Activated CD8-positive, alpha-beta memory T cell treated with anti-CD3 and anti-CD28 coated beads for 36 hours (primary cell): ENCODE measurements at regions not wholly inside any gene's neighbourhood (a gene's known extent, or its start where the extent isn't known, plus 50 kb on each side); places are given as distances from the start of the nearest gene placed in this dataset.

ENCODE experiments used
- CTCF ChIA-PET: fragments of 350-600 bp; sonication (Branson Sonifier 250); formaldehyde crosslinking; loops from one replicate; lab custom pipeline; 2021; ENCODE audit warnings: antibody characterized with exemption; lab: Charles Lee
- POLR2A ChIA-PET: fragments of 350-600 bp; sonication (Branson Sonifier 250); formaldehyde crosslinking; loops from one replicate; lab custom pipeline; 2021; ENCODE audit warnings: antibody characterized with exemption; lab: Charles Lee

DNA sequence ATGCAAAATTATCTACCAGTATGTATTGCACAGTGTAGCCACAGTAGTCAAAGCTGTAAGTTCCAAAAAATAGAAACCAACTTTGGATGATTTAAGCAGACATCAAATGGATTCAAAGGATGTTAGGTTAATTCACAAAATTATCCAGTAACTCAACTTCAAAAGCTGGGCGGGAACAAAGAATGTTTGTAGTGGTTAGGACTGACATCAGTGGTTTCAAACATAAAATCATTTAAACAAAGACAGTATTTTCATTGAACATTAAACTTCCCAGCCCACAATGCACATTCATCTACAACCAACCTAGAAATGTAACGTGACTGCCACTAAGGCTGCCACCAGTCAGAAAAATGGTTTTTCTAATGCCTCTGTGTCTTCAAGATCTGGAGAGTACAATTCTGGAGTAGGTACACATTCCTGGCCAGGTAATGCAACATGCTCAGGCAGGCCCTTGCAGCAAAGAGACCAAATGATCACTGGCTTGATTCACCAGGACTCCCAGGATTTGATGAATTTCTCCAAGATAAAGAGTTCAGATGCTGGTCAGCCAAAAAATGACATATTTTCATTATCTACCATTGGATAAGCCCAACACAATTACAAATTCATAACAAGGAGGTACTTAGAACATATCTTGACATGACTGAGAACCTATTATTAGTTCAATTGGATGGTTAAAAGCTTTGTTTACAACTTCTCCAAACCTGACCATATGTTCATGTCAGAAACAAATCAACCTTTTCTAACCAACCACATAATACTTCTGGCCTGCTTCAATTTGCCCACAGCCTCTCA, 189.8 kb upstream of the CNTN4 start:
- CTCF ChIA-PET = no interaction called here
- POLR2A ChIA-PET = no interaction called here

DNA sequence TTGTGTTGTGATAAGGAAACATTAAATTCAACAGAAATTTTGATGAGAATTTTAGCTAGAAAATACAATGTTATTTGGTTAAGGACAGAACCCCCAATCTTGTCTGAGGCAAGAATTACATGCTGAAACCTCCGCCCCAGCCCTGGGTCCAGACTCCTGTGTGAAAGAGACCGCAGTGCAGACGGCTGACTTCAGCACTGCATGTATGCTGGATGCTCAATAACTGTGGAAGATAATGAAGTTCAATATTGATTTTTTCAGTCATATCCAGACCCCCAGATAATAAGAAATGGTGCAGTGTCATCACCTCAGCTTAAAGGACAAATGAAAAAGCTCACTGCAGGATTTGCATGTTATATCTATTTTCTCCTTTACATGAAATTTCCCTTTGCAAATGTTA, 188.3 kb upstream of the CNTN4 start:
- ChIA-PET CTCF (no interaction called here), POLR2A (no interaction called here)

DNA sequence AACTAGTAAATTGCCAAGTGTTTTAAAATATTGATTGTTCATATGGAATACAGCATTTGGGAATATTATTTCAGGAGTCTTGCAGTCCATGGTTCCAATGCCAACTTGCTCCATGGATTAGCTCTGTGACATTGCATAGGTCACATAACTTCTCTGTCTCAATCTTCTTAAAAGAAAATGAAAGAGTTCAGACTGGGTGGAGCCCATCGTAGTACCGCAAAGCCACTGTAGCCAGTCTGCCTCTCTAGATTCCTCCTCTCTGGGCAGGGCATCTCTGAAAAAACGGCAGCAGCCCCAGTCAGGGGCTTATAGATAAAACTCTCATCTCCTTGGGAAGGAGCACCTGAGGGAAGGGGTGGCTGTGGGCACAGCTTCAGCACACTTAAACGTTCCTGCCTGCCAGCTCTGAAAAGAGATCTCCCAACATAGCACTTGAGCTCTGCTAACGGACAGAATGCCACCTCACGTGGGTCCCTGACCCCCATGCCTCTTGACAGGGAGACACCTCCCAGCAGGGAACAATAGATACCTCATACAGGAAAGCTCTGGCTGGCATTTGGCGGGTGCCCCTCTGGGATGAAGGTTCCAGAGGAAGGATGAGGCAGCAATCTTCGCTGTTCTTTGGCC, 168.8 kb upstream of the CNTN4 start:
- CTCF ChIA-PET = no interaction called here

DNA sequence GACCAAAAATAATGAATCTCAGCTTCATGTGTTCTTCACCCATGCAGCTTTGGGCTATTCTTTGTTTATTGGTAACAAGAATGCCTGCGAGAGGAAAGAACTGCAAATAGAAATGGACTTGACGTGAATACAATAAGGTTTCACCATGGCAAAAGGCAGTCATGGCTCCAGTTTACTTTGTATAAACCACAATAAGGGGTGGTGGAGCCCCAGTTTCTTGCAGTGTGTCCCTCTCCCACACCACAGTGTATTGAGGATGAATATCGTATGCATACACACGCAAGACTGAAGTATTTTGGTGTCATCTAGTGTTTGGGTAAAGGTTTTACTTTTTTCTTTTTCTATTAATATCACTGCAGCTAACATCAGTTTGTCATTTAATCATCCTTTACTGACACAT, 159.7 kb upstream of the CNTN4 start:
- ChIA-PET POLR2A (no interaction called here), CTCF (no interaction called here)

More for the DNA sequence above, 168.8 kb upstream of the CNTN4 start:
- POLR2A ChIA-PET = no interaction called here

DNA sequence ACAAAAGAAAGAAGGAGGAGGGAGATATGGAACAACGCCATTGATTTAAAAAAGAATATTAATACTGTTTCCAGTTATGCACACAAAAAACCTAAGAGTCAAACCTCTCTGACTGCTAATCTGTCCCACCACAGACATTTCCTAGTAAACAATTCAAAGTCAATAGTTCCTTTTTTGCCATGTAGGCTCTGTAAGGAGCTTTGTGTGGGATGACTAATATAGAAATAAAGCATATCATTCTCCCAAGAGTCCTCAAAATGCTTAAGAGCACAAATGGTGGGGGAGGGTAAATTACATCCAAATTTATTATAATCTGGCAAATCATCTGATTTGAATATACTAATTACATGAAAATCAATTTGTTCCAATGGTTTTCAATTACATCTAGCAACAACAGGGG, 155.9 kb upstream of the CNTN4 start:
- CTCF ChIA-PET = no interaction called here
- POLR2A ChIA-PET = no interaction called here

DNA sequence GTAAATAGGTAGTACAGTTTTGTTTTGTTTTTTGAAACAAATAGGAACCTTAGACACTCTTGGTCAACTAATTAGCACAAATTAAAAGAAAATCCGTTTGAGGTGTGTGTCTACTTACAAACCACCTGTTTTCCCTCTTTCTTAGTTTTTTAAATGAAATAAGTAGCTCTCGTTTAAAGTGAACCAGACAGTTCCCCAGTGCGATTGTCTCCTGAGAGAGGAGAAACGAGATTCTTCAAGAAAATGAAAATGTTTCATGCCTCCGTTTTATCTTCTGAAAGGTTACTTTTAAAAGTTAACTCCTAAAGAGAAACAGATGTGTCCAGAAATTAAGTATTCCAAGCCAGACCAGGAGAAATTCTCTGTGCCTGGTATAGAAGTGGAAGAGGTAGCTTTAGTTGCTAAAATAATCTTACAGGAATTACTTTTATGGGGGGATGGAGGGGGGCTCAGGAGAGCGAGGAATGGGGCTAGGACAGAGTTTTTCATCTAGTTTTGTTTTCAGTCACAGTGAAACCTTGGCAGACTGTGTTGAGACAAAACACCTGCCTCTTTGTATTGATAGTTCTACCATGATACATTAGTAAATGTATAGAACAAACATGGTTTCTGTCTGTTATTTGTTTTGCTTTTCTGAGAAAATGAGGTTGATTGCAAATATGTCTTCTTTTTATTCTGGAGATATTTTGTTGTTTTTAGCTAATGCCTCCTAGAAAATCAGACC, 155.1 kb upstream of the CNTN4 start:
- POLR2A ChIA-PET = no interaction called here
- CTCF ChIA-PET = no interaction called here

DNA sequence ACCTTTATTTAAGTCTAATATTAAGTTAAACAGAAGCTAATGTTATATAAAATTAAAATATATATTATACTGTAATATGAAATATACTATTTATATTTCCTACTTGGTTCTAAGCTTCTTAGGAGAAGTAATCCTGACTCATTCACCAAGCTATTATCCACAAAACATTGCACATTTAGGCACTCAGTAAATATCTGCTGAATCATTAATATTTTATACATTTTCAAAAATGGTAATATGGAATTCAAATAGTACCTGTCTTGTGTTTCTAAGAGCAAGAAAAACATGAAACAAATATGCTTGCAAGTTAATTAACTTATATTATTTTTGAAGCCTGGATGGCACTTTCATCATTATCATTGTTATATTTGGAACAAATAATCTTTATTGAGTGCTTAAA, 153.0 kb upstream of the CNTN4 start:
- ChIA-PET POLR2A (no interaction called here), CTCF (no interaction called here)

DNA sequence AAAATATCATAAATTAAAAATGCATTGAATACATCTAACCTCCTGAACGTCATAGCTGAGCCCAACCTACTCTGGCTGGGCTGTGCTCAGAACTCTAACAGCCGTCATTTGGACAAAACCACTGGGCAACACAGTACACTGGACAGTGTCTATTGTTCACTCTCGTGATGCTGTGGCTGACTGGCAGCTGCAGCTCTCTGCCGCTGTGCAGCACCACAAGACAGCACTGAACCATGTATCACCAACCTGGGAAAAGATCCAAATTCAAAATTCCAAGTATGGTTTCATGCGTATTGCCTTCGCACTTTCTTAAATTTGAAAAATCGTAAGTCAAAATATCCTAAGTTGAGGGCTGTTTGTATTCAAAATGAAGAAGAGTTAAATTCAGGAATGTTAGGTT, 145.1 kb upstream of the CNTN4 start:
- ChIA-PET POLR2A (no interaction called here), CTCF (no interaction called here)

DNA sequence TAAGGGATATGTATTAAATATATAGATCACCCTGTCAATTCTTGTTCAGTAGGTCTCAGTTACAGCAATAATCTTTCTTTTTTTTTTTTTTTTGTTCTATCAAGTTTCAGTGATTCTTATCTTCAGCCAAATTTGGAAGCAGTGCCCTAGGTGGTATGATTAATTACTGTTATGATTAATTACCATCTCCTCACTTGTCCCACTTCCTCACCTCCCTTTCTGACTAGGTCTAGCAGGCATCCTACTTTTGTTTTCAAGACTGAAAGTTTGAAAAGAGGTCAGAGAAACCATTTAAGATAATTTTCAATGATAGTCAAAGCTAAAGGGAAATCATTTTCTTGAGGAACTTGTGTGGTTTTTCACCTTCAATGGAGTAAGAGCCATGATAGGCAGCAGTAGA, 144.0 kb upstream of the CNTN4 start:
- POLR2A ChIA-PET = no interaction called here
- CTCF ChIA-PET = no interaction called here

DNA sequence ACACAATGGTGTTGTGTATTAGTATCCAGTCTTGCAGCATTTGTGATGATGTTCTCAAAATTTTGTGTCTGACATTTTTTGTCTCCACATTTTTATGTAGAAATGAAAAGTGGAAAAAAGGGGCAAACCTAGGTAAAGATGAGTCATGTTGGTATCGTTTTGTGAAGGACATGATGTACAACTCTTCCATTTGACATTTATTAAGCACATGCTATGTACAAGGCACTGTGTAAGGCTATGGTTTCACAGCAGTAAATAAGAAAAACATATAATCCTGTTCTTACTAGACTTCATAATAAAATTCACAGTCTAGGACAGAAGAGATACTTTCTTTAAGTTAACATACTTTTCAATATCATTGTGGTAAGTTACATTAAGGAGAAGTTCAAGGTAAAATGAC, 143.5 kb upstream of the CNTN4 start:
- ChIA-PET CTCF (no interaction called here), POLR2A (no interaction called here)

DNA sequence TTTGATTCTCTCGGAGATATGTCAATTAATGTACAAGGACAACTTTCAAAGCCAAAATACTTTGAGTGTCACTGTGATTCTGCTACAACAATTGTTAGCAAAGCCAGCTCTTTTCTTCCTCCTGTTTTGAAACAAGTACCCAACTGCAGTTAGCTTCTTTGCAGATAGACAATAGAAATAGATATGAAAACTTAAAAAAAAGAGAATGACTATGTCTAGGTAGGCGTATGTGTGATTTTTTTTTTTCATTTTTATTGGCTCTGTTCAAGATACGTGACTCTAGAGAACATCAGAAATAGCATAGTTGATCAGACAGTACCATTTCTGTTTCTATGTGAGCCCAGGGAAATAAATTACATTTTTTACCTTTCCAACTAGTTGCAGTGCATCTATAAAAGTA, 142.9 kb upstream of the CNTN4 start:
- CTCF ChIA-PET = no interaction called here
- POLR2A ChIA-PET = no interaction called here

DNA sequence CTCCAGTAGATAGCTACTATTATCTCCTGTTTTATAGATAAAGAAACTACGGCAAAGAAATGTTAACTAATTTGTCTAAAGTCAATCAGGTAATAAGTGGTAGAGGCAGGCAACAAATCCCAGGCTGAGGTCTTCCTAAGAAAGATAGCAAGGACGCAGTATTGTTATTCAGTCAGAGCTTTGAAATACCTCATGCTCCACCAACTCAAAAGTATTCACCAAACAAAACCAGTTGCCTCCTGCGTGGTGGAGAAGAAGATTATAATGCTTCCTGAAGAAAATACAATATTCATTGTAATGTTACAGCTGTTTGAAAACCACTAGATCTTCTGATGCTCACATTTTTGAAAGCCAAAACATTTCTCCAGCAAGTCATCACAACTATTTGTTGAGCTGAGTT, 138.2 kb upstream of the CNTN4 start:
- CTCF ChIA-PET = no interaction called here
- POLR2A ChIA-PET = no interaction called here

DNA sequence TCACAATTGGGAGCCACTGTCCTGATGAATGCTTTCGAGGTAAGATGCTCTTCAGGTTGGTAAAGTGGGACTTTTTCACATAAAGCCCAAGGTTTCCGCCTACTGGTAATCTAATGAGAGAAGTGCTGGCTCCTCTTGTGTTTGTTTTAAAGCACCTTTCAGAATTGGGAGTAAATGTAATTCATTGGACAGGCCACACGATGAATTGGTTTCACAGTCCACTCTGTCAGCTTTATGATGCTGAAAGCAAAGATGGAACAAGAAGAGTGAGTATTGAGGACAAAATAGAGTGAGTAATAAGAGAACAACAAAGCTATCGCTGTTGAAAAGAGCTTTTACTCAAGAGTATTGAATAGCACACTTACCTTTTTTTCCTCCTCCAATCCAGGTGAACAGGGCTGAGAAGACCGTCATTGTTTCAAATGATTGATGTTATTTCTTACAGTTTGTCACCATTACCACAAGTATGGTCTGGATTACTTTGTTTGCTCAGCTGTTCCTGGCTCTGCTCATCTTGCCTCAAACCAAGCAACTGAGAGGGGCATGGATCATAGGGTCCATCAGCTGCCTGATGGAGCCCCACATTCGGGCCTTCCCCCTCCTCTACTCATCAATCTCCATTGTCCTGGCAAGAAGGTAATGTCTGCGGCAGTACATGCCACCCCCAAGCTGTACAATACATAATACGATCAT, 136.1 kb upstream of the CNTN4 start:
- ChIA-PET CTCF (no interaction called here), POLR2A (no interaction called here)

DNA sequence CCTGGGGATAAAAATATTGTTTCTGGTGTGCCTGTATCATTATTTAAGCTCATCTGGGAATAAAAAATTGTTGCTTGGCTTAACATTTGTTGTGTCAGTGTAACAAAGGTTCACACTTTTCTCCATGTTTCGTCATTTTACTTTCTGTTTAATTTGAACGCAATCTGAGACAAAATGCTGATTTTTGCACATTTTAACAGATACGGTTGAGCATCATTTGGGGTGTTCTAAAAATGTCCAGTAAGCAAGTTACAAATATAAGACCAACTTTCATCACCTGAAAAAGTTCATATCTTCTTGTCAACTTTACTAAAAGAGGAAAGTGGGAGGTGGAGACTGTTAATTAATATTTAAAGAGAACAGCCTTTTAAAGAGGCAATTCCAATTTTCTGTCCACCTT, 134.8 kb upstream of the CNTN4 start:
- POLR2A ChIA-PET = no interaction called here
- CTCF ChIA-PET = no interaction called here

DNA sequence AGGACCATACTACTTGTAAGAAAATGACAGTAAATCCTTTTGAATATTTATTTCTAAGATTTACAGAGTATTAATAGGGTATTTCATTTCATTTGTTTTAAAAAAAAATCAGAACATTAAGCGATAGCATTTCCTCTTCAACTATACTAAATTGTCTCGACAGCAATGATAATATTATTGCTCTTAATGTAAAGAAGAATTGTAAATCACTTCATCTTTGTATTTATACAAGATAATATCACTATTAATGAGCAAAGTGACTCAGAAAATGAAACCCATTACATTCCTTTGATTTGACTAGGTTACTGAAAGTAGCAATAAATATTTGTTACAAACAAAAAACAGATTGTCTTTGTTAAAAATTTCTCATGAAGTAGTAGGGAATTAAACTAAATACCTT, 131.1 kb upstream of the CNTN4 start:
- ChIA-PET POLR2A (no interaction called here), CTCF (no interaction called here)

DNA sequence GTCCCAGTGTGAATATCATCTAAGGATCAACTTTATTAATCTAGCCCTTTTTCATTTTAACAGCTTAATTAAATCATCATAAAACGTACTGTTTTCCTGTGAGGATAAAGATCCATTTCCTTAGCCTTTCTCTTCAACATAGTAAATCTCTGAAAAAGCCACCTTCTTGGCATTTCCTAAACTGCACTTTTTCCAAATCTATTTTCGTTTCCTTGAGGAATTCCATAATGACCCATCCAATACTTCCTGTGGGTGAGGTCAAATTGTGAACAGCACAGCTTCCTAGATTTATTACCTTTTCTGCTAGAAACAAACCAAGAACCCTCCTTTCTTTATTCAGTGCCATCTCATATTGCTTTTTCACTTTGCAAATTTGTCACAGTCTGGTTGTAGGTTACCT, 129.4 kb upstream of the CNTN4 start:
- CTCF ChIA-PET = no interaction called here
- POLR2A ChIA-PET = no interaction called here

DNA sequence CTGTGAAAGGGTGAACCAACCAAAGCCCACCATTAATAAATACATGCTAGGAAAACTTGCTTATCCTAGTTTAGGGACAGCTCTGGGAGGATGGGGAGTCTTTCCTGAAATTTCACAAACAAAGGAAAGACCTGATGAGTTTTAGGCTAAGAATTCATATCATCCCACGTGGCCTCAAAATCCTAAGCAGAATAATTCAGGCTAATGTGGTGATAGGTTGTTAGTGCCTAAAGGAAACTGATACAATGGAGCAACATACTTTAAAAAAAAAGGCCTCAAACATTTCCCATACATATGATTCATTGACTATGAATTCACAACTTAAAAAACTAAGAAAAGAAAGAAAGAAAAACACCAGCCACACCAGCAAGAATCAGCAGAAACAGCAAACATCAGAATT, 126.9 kb upstream of the CNTN4 start:
- CTCF ChIA-PET = no interaction called here
- POLR2A ChIA-PET = no interaction called here

DNA sequence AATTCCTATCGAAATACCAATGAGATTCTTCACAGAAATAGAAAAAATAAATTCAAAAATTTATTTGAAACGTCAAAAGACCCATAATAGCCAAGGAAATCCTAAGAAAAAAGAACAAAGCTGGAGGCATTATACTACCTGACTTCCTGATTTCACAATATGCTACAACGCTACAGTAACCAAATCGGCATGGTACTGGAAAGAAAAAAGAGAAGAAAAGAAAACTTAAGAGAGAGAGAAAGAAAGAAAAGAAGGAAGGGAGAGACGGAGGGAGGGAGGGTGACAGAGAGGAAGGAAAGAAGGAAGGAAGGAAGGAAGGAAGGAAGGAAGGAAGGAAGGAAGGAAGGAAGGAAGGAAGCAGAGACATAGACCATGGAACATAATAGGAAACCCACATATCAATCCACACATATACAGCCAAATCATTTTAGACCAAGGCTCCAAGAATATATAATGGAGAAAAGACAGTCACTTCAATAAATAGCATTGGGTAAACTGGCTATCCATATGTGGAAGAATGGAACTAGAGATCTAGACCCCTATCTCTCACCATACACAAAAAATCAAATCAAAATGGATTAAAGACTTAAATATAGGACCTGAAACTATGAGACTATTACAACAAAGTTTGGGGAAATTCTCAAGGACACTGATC, 118.6 kb upstream of the CNTN4 start:
- ChIA-PET POLR2A (no interaction called here), CTCF (no interaction called here)

DNA sequence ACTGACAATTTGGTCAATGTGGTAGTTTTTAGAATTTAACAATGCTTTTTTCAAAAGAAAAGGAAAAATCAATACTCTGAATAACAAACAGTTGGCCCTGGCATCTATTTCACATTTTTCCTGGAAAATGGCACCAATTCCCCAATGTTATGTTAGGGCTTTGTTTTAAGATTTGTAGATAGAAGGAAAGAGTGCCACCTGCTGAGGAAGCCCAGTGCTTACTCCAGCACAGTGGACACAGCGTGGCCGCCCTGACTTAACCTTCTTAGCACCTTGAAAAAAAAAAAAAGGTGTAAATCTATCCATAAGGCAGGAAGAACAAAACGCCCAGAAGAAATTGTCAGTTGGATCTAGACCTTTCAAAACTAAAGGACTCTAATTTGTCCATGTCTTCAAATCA, 110.7 kb upstream of the CNTN4 start:
- ChIA-PET POLR2A (no interaction called here), CTCF (no interaction called here)

DNA sequence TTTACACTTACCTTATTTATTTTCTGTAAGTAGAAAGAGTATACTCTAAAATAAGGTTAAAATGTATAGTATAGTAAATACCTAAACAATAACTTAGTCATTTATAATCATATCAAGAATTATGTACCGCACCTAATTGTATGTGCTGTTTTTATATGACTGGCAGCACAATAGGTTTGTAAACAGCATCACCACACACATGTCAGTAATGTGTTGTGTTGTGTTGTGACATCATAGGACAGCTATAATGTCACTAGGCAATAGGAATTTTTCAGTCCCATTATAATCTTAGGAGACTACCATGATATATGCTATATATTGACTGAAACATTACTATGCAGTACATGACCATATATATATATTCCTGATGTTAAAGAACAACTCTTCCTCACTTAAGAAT, 99.9 kb upstream of the CNTN4 start:
- CTCF ChIA-PET = no interaction called here
- POLR2A ChIA-PET = no interaction called here
